ENCODE measurements at regions not wholly inside any gene's neighbourhood (a gene's known extent, or its start where the extent isn't known, plus 50 kb on each side); places are given as distances from the start of the nearest gene placed in this dataset.

DNA sequence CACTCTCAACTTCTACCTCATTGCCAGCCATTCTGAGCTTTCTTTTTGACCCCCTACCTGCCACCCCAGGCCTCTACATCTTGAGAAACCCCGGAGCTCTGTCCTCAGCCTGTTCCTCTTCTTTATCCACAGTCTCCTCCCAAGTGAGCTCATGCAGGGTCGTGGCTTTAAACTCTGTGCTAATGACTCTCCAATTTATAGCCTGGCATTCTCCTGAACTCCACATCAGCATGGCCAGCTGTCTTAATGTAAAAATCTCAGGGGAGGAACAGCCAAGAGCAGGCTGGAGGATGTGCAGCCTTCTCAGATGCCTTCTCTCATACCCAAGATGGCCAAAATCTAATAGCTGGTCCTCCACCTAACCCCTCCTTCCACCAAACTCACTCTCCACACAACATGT lies 84.2 kb downstream of the CCDC185 start:
- in situ Hi-C loops (cut with MboI; ENCODE audit: low pct_unique_long_range_greater_than_20kb in 2 of 9, low sequenced_read_pairs in 9 of 9, unreplicated experiment in 9 of 9): no loop called here
- Histone ChIP-seq H3K4me1 (replicated peaks in 1 of 2) (no peaks in the 10 kb centered on the region), H3K27ac (no peak overlapping the region), H3K4me3 (no peak overlapping the region)
- peak in 3 of 8 experiments; percentile 53 to 71 (median 59) for ATAC-seq (replicated peaks in 6 of 8)
- WGBS, 10 experiments: 7 to 42% (median 19%) methylated on average over 1 to 2 of the region's 2 CpGs; no CpG with 5 or more reads in 4 of the 10 experiments

DNA sequence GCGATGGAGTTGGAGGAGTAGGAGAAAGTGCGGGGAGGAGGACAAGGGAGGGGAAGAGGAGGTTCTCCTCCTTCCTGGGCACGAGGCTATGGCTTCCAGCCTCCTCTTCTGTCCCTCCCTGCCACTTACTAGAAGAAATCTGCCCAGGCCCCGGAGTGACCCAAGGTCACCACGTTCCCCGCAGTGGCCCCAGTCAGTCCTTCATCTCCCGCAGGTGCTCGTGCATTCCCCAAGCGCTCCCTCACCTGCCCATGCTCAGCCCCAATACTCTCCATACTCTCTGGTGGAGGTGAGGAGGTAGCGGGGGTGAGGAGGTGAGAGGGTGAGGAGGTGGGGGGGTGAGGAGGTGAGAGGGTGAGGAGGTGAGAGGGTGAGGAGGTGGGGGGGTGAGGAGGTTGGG lies 85.4 kb downstream of the CCDC185 start:
- Histone ChIP-seq H3K4me1 (replicated peaks in 1 of 2) (no peaks in the 10 kb centered on the region), H3K4me3 (no peak overlapping the region), H3K27ac (no peak overlapping the region)
- 50 to 88% (median 74%) methylated on average over 1 to 9 of the region's 10 CpGs; no CpG with 5 or more reads in 3 of the 10 experiments for WGBS, 10 experiments
- in situ Hi-C loops (cut with MboI; ENCODE audit: low pct_unique_long_range_greater_than_20kb in 2 of 9, low sequenced_read_pairs in 9 of 9, unreplicated experiment in 9 of 9): no loop called here
- ATAC-seq (replicated peaks in 6 of 8): no peak

DNA sequence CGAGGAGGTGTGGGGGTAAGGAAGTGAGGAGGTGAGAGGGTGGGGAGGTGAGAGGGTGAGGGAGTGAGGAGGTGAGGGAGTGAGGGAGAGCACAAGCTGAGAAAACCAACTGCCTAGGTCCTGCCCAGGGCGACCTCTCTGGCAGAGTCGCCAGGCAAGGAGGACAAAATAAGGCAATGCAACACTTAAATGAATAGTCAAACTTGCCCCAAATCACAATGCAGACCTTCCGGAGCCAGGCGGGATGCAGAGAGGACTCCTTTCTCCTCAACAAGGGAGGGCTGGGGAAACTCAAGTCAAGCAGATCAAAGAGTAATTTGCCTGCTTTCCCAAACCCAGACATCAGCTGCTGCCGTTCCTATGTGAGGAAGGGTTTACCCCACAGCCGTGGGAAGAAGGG lies 86.0 kb downstream of the CCDC185 start:
- in situ Hi-C loops (cut with MboI; ENCODE audit: low pct_unique_long_range_greater_than_20kb in 2 of 9, low sequenced_read_pairs in 9 of 9, unreplicated experiment in 9 of 9): no loop called here
- ATAC-seq (replicated peaks in 6 of 8): no peak
- H3K27ac ChIP-seq: no peak overlapping the region
- no peaks in the 10 kb centered on the region for H3K4me1 ChIP-seq (replicated peaks in 1 of 2)
- H3K4me3 ChIP-seq: no peak overlapping the region
- 13 to 49% (median 17%) methylated on average over 1 to 4 of the region's 7 CpGs; no CpG with 5 or more reads in 4 of the 10 experiments for WGBS, 10 experiments

DNA sequence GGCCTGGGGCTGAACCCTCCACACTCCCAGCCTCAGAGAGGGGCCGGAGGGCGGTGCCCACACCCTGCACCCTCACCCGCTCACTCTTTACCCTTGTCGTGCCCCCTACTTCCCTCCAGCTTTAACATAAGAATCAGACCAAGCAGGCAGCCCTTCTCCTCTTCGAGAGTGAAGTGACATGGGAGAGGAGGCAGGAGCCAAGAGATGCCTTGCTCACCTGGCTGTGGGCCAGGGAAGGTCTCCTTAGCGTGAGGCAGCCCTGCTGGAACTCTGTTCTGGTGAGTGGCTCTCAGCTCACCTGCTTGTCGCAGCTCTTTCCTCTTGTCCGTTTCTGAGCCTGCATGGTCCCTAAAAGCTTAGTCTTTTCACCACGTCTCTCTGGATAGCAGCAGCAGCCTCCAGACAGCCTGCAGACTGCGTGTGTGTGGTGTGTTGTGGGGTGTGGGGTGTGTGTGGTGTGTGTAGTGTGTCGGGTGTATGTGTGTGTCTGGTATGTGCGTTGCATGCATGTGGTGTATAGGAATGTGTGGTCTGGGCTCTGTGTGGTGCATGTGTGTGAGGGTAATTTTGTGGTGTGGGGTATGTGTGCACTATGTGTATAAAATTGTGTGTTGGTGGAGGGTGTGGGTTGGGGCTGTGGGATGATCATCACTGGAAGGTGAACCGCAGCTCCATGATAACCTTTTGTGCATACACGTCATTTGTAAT lies 86.7 kb downstream of the CCDC185 start:
- in situ Hi-C loops (cut with MboI; ENCODE audit: low pct_unique_long_range_greater_than_20kb in 2 of 9, low sequenced_read_pairs in 9 of 9, unreplicated experiment in 9 of 9): no loop called here
- 0 to 100% (median 64%) methylated on average over 1 to 11 of the region's 14 CpGs; no CpG with 5 or more reads in 1 of the 10 experiments for WGBS, 10 experiments
- H3K4me3 ChIP-seq: no peak overlapping the region
- no peaks in the 10 kb centered on the region for H3K4me1 ChIP-seq (replicated peaks in 1 of 2)
- peak in 1 of 8 experiments; percentile 33 for ATAC-seq (replicated peaks in 6 of 8)
- H3K27ac ChIP-seq: no peak overlapping the region

- H3K4me1 ChIP-seq (replicated peaks in 1 of 2): no peaks in the 10 kb centered on the region
- no peak overlapping the region for H3K4me3 ChIP-seq
- in situ Hi-C loops (cut with MboI; ENCODE audit: low pct_unique_long_range_greater_than_20kb in 2 of 9, low sequenced_read_pairs in 9 of 9, unreplicated experiment in 9 of 9): no loop called here
- no peak for ATAC-seq (replicated peaks in 6 of 8)
- H3K27ac ChIP-seq: no peak overlapping the region
These were observed 88.9 kb downstream of the CCDC185 start for GRCh38 chr1:223482132-223482531.

GRCh38 chr1:223482766-223483165 lies 89.6 kb downstream of the CCDC185 start:
- in situ Hi-C loops (cut with MboI; ENCODE audit: low pct_unique_long_range_greater_than_20kb in 2 of 9, low sequenced_read_pairs in 9 of 9, unreplicated experiment in 9 of 9): no loop called here
- Histone ChIP-seq H3K4me3 (no peak overlapping the region), H3K4me1 (replicated peaks in 1 of 2) (no peaks in the 10 kb centered on the region), H3K27ac (no peak overlapping the region)
- peak in 2 of 8 experiments; percentile 30 to 58 for ATAC-seq (replicated peaks in 6 of 8)
- 0 to 96% (median 83%) methylated on average over 1 to 5 of the region's 5 CpGs; no CpG with 5 or more reads in 3 of the 10 experiments for WGBS, 10 experiments

DNA sequence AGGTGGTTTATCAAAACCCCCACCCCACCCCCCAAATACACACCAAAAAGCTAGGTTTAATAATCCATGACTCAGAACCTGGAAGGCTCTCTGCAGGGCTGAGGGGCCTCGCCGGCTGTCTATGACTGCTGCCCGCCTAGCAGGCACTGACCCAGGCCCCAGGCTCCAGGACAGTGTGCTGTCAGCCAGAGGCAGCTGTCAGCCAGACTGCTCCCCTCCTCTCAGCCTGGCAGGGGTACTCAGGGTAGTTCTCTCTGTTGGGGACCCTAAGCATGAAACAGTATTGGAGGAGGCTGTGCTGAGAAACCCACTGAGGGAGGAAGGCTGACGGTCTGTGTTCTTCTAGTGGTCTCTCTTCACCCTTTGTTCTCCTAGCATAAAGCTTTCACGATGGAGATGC lies 90.3 kb downstream of the CCDC185 start:
- H3K27ac ChIP-seq: no peak overlapping the region
- H3K4me1 ChIP-seq (replicated peaks in 1 of 2): no peaks in the 10 kb centered on the region
- 17 to 86% (median 58%) methylated on average over 1 to 4 of the region's 5 CpGs; no CpG with 5 or more reads in 5 of the 10 experiments for WGBS, 10 experiments
- in situ Hi-C loops (cut with MboI; ENCODE audit: low pct_unique_long_range_greater_than_20kb in 2 of 9, low sequenced_read_pairs in 9 of 9, unreplicated experiment in 9 of 9): no loop called here
- no peak for ATAC-seq (replicated peaks in 6 of 8)
- H3K4me3 ChIP-seq: no peak overlapping the region

DNA sequence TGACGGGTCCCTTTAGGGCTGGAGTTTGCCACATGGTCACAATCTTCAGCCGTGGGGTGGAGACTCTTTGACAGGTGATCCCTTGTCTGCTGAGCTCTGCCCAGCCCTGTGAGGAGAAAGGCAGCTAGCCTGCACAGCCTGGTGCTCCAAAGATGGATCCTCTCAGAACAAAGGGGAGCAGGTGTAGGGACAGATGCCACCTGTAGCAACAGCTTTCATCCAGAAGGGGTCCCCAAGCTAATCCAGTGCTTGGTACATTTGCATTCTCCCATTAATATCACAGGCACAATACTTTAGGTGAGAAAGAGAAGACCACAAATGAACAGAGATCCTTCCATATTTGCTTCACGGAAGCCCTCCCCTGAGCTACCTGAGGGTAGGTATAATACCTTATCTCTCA lies 93.2 kb downstream of the CCDC185 start:
- Histone ChIP-seq H3K4me3 (no peak overlapping the region), H3K4me1 (replicated peaks in 1 of 2) (no peaks in the 10 kb centered on the region), H3K27ac (no peak overlapping the region)
- ATAC-seq (replicated peaks in 6 of 8): peak in 2 of 8 experiments; percentile 21 to 34
- in situ Hi-C loops (cut with MboI; ENCODE audit: low pct_unique_long_range_greater_than_20kb in 2 of 9, low sequenced_read_pairs in 9 of 9, unreplicated experiment in 9 of 9): no loop called here
- 0 to 100% (median 73%) methylated on average over 1 to 3 of the region's 3 CpGs; no CpG with 5 or more reads in 3 of the 10 experiments for WGBS, 10 experiments

GRCh38 chr1:223486932-223487886 lies 94.0 kb downstream of the CCDC185 start:
- in situ Hi-C loops (cut with MboI; ENCODE audit: low pct_unique_long_range_greater_than_20kb in 2 of 9, low sequenced_read_pairs in 9 of 9, unreplicated experiment in 9 of 9): no loop called here
- H3K4me1 ChIP-seq (replicated peaks in 1 of 2): no peaks in the 10 kb centered on the region
- H3K4me3 ChIP-seq: no peak overlapping the region
- WGBS, 10 experiments: 4 to 77% (median 60%) methylated on average over 3 to 9 of the region's 10 CpGs; no CpG with 5 or more reads in 3 of the 10 experiments
- no peak overlapping the region for H3K27ac ChIP-seq
- peak in 3 of 8 experiments; percentile 71 to 91 (median 75) for ATAC-seq (replicated peaks in 6 of 8)

DNA sequence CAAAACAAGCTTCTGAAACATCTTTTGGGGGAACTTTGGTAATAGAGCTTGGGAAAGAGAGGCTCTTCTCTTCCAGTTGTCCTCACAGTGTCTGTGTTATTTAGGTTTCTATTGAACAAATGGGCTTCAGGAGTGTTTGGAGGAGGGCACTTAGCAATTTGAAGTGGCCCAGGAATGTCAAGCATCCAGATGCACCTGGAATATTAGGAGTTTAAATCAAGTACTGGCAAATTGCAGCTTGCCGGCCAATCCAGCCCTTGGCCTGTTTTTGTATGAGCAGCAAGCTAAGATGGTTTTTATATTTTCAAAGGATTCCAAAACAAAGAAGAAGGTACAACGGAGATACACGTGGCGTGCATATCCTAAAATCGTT lies 94.7 kb downstream of the CCDC185 start:
- H3K4me1 ChIP-seq (replicated peaks in 1 of 2): no peaks in the 10 kb centered on the region
- in situ Hi-C loops (cut with MboI; ENCODE audit: low pct_unique_long_range_greater_than_20kb in 2 of 9, low sequenced_read_pairs in 9 of 9, unreplicated experiment in 9 of 9): no loop called here
- H3K27ac ChIP-seq: no peak overlapping the region
- 61 to 100% (median 88%) methylated on average over 2 to 5 of the region's 5 CpGs; no CpG with 5 or more reads in 1 of the 10 experiments for WGBS, 10 experiments
- no peak for ATAC-seq (replicated peaks in 6 of 8)
- H3K4me3 ChIP-seq: no peak overlapping the region

DNA sequence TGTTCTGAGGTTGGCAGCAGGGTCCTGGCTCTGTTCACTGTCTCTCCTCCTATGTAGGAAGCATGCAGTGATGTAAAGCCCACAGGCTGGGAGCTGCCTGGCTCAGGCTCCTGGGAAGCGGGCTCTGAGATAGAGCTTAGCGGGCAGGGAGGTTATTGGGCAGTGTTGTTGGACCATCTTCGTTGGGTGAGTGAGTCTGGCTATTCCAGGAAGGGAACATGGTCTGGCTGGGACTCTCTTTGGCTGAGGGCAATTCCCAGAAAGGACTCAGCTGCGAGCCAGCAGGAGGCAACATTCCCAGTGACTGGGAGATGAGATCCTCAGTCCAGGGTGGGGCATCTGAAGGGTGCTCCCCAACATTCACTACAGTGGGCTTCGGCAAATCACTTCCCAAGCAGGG lies 96.2 kb downstream of the CCDC185 start:
- in situ Hi-C loops (cut with MboI; ENCODE audit: low pct_unique_long_range_greater_than_20kb in 2 of 9, low sequenced_read_pairs in 9 of 9, unreplicated experiment in 9 of 9): no loop called here
- no peak for ATAC-seq (replicated peaks in 6 of 8)
- 40 to 100% (median 78%) methylated on average over 1 to 3 of the region's 5 CpGs; no CpG with 5 or more reads in 4 of the 10 experiments for WGBS, 10 experiments
- no peaks in the 10 kb centered on the region for H3K4me1 ChIP-seq (replicated peaks in 1 of 2)
- no peak overlapping the region for H3K27ac ChIP-seq
- H3K4me3 ChIP-seq: no peak overlapping the region

DNA sequence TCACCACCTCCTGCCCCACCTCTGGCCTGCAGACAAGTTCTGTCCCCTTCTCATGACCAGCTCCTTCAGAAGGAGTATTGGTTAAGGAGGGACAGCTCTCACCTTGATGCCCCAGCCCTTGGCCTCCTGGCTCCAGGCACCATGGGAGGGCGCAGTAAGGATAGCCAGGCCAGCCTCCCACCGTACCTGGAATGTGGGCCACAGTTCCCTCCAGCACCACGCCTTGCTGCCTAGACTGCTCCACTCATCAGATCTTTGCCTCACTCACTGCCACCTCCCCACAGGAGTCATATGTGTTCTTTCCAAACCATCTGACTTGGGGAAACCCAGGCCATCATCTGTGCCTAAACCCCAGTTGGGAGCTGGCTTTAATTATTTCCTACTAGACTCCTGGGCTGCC lies 97.0 kb downstream of the CCDC185 start:
- Histone ChIP-seq H3K4me1 (replicated peaks in 1 of 2) (no peaks in the 10 kb centered on the region), H3K4me3 (no peak overlapping the region), H3K27ac (no peak overlapping the region)
- 92% methylated on average over 2 of the region's 3 CpGs; no CpG with 5 or more reads in 9 of the 10 experiments for WGBS, 10 experiments
- no peak for ATAC-seq (replicated peaks in 6 of 8)
- in situ Hi-C loops (cut with MboI; ENCODE audit: low pct_unique_long_range_greater_than_20kb in 2 of 9, low sequenced_read_pairs in 9 of 9, unreplicated experiment in 9 of 9): no loop called here

All from motor neuron (in vitro differentiated cells).